SK-N-SH treated with all-trans-retinoic acid at 6 μM for 48 hours (cell line): ENCODE measurements at regions not wholly inside any gene's neighbourhood (a gene's known extent, or its start where the extent isn't known, plus 50 kb on each side); places are given as distances from the start of the nearest gene placed in this dataset.

Experiments used
- ARNTL ChIP-seq: fragments of 450-650 bp; formaldehyde crosslinking; IDR thresholded peaks from 2 replicates; pipeline ENCODE4 v1.5.0; 2020; ENCODE audit warnings: low read depth, mild to moderate bottlenecking, moderate library complexity, borderline replicate concordance
- GLIS3 ChIP-seq: fragments of 250-450 bp; sonication (Bioruptor Pico); IDR thresholded peaks from 2 replicates; pipeline ENCODE4 v1.5.0; 2020; ENCODE audit warnings: mild to moderate bottlenecking, moderate library complexity
- PATZ1 ChIP-seq: fragments of 250-450 bp; sonication (Bioruptor Pico); IDR thresholded peaks from 2 replicates; pipeline ENCODE4 v1.8.0; 2020; ENCODE audit warnings: mild to moderate bottlenecking, moderate library complexity, borderline replicate concordance
- RARB ChIP-seq: fragments of 250-450 bp; sonication (Bioruptor Pico); IDR thresholded peaks from 2 replicates; pipeline ENCODE4 v1.8.0; 2021; ENCODE audit warnings: mild to moderate bottlenecking, moderate library complexity
- TOX ChIP-seq: fragments of 250-450 bp; sonication (Bioruptor Pico); IDR thresholded peaks from 2 replicates; pipeline ENCODE4 v1.8.0; 2021; ENCODE audit warnings: mild to moderate bottlenecking, moderate library complexity, borderline replicate concordance
- ZC3H10 ChIP-seq: fragments of 250-450 bp; sonication (Bioruptor Pico); IDR thresholded peaks from 2 replicates; pipeline ENCODE4 v1.5.1; 2021; ENCODE audit warnings: mild to moderate bottlenecking, moderate library complexity
- ZFP30 ChIP-seq: fragments of 450-650 bp; formaldehyde crosslinking; IDR thresholded peaks from 2 replicates; pipeline ENCODE4 v1.5.0; 2022; ENCODE audit warnings: mild to moderate bottlenecking, moderate library complexity
- ZNF565 ChIP-seq: fragments of 450-650 bp; formaldehyde crosslinking; conservative IDR thresholded peaks from 2 replicates; pipeline ENCODE4 v1.5.0; 2020; ENCODE audit warnings: low read depth, mild to moderate bottlenecking, moderate library complexity
- ZNF70 ChIP-seq: fragments of 450-650 bp; formaldehyde crosslinking; IDR thresholded peaks from 2 replicates; pipeline ENCODE4 v1.5.0; 2020; ENCODE audit warnings: mild to moderate bottlenecking, moderate library complexity
- ZNF8 ChIP-seq: fragments of 450-650 bp; formaldehyde crosslinking; IDR thresholded peaks from 2 replicates; pipeline ENCODE4 v1.5.0; 2020; ENCODE audit warnings: mild to moderate bottlenecking, moderate library complexity

- TF ChIP-seq PATZ1 (CRISPR knock-in tag) (no peak), ZNF8 (no peak), ARNTL (CRISPR knock-in tag) (no peak), ZNF70 (CRISPR knock-in tag) (no peak), ZC3H10 (no peak), TOX (no peak), RARB (CRISPR knock-in tag) (no peak), ZNF565 (CRISPR knock-in tag) (no peak), GLIS3 (no peak), ZFP30 (CRISPR knock-in tag) (no peak)
These were observed 147.4 kb downstream of the SLC38A4 start for GRCh38 chr12:46678426-46678825.
